ENCODE measurements at regions not wholly inside any gene's neighbourhood (a gene's known extent, or its start where the extent isn't known, plus 50 kb on each side); places are given as distances from the start of the nearest gene placed in this dataset.

GRCh38 chr13:78430811-78431210 is 172.5 kb downstream of the POU4F1 start:
- 68% methylated on average over 1 of the region's 1 CpG for WGBS
- Histone ChIP-seq H3K4me3 (no peak overlapping the region), H3K9me3 (no peaks in the 10 kb centered on the region)

GRCh38 chr13:78430166-78430791 is 173.1 kb downstream of the POU4F1 start:
- no peaks in the 10 kb centered on the region for H3K27me3 ChIP-seq (replicated peaks; ENCODE audit: insufficient read depth)
- no peak for TF ChIP-seq CTCF (IDR thresholded peaks at IDR 0.05)
- no peak for TF ChIP-seq POLR2AphosphoS5 (IDR thresholded peaks at IDR 0.05)
- TF ChIP-seq POLR2A (IDR thresholded peaks at IDR 0.05): no peak
- intact Hi-C loops (cut with DNase I): no loop called here
- 65% methylated on average over 13 of the region's 13 CpGs for WGBS
- H3K9me3 ChIP-seq: no peaks in the 10 kb centered on the region
- no peak overlapping the region for H3K4me3 ChIP-seq
- H3K27ac ChIP-seq: no peak overlapping the region
- DNase-seq (ENCODE audit: low spot score): no peak
- H3K36me3 ChIP-seq: no peaks in the 10 kb centered on the region
- H3K4me1 ChIP-seq (replicated peaks): no peaks in the 10 kb centered on the region

More at GRCh38 chr13:78430811-78431210, 172.5 kb downstream of the POU4F1 start:
- TF ChIP-seq POLR2AphosphoS5 (IDR thresholded peaks at IDR 0.05) (no peak), POLR2A (IDR thresholded peaks at IDR 0.05) (no peak), CTCF (IDR thresholded peaks at IDR 0.05) (no peak)
- no peaks in the 10 kb centered on the region for H3K27me3 ChIP-seq (replicated peaks; ENCODE audit: insufficient read depth)
- H3K4me1 ChIP-seq (replicated peaks): no peaks in the 10 kb centered on the region
- intact Hi-C loops (cut with DNase I): no loop called here
- DNase-seq (ENCODE audit: low spot score): no peak
- H3K36me3 ChIP-seq: no peaks in the 10 kb centered on the region
- H3K27ac ChIP-seq: no peak overlapping the region

GRCh38 chr13:78428646-78429045 is 174.7 kb downstream of the POU4F1 start:
- H3K36me3 ChIP-seq: no peaks in the 10 kb centered on the region
- WGBS: 47% methylated on average over 2 of the region's 2 CpGs
- intact Hi-C loops (cut with DNase I): no loop called here

GRCh38 chr13:78426183-78426582 is 177.2 kb downstream of the POU4F1 start:
- DNase-seq (ENCODE audit: low spot score): no peak
- intact Hi-C loops (cut with DNase I): no loop called here
- H3K27ac ChIP-seq: no peak overlapping the region
- H3K27me3 ChIP-seq (replicated peaks; ENCODE audit: insufficient read depth): no peaks in the 10 kb centered on the region
- no peaks in the 10 kb centered on the region for H3K9me3 ChIP-seq
- TF ChIP-seq CTCF (IDR thresholded peaks at IDR 0.05) (no peak), POLR2A (IDR thresholded peaks at IDR 0.05) (no peak), POLR2AphosphoS5 (IDR thresholded peaks at IDR 0.05) (no peak)
- no peaks in the 10 kb centered on the region for H3K4me1 ChIP-seq (replicated peaks)
- 82% methylated on average over 4 of the region's 4 CpGs for WGBS
- H3K36me3 ChIP-seq: no peaks in the 10 kb centered on the region
- no peak overlapping the region for H3K4me3 ChIP-seq

More at GRCh38 chr13:78428646-78429045, 174.7 kb downstream of the POU4F1 start:
- Histone ChIP-seq H3K27me3 (replicated peaks; ENCODE audit: insufficient read depth) (no peaks in the 10 kb centered on the region), H3K27ac (no peak overlapping the region), H3K4me3 (no peak overlapping the region), H3K4me1 (replicated peaks) (no peaks in the 10 kb centered on the region), H3K9me3 (no peaks in the 10 kb centered on the region)
- no peak for TF ChIP-seq POLR2A (IDR thresholded peaks at IDR 0.05)
- TF ChIP-seq CTCF (IDR thresholded peaks at IDR 0.05): no peak
- no peak for TF ChIP-seq POLR2AphosphoS5 (IDR thresholded peaks at IDR 0.05)
- no peak for DNase-seq (ENCODE audit: low spot score)

- intact Hi-C loops (cut with DNase I): no loop called here
- DNase-seq (ENCODE audit: low spot score): no peak
- no peak overlapping the region for H3K4me3 ChIP-seq
These were observed 182.5 kb downstream of the POU4F1 start for GRCh38 chr13:78420814-78421213.

More at GRCh38 chr13:78420814-78421213, 182.5 kb downstream of the POU4F1 start:
- Histone ChIP-seq H3K27ac (no peak overlapping the region), H3K27me3 (replicated peaks; ENCODE audit: insufficient read depth) (no peaks in the 10 kb centered on the region), H3K36me3 (no peaks in the 10 kb centered on the region), H3K4me1 (replicated peaks) (no peaks in the 10 kb centered on the region), H3K9me3 (no peaks in the 10 kb centered on the region)
- 84% methylated on average over 4 of the region's 4 CpGs for WGBS
- TF ChIP-seq CTCF (IDR thresholded peaks at IDR 0.05) (no peak), POLR2AphosphoS5 (IDR thresholded peaks at IDR 0.05) (no peak), POLR2A (IDR thresholded peaks at IDR 0.05) (no peak)

All from prostate gland (tissue), 2 donors.